ENCODE measurements at regions not wholly inside any gene's neighbourhood (a gene's known extent, or its start where the extent isn't known, plus 50 kb on each side); places are given as distances from the start of the nearest gene placed in this dataset.

- Histone ChIP-seq H3K4me3 (ENCODE audit: low read length in 2 of 2) (no peak overlapping the region), H2AFZ (ENCODE audit: low read length) (no peak overlapping the region), H3K9me3 (replicated peaks in 1 of 2; ENCODE audit: control insufficient read depth in 2 of 2, insufficient read depth in 1 of 2, low read depth in 1 of 2, low read length in 2 of 2) (peaks cover 0 to 49% of the 10 kb centered on the region in 2 donors), H4K8ac (ENCODE audit: low read depth, low read length) (no peak overlapping the region), H3K14ac (ENCODE audit: low read length) (no peak overlapping the region), H3K27ac (replicated peaks; ENCODE audit: low read length) (no peak overlapping the region), H3K79me1 (ENCODE audit: low read depth, low read length) (peaks cover 3% of the 10 kb centered on the region), H2BK120ac (ENCODE audit: low read depth, low read length) (no peak overlapping the region), H2AK5ac (ENCODE audit: low read depth, low read length) (no peak overlapping the region), H3K9ac (ENCODE audit: low read depth, low read length, poor library complexity) (no peak overlapping the region), H3K36me3 (replicated peaks in 1 of 2; ENCODE audit: control insufficient read depth in 2 of 2, insufficient read depth in 2 of 2, low read length in 2 of 2) (no peaks in the 10 kb centered on the region), H3K23ac (ENCODE audit: low read depth, low read length, poor library complexity) (no peak overlapping the region), H3K27me3 (ENCODE audit: control insufficient read depth in 3 of 3, insufficient read depth in 3 of 3, low read depth in 1 of 3, low read length in 3 of 3) (peaks cover 0 to 1% (median 0%) of the 10 kb centered on the region in 3 experiments), H2BK15ac (ENCODE audit: low read length) (no peak overlapping the region), H4K91ac (ENCODE audit: low read depth, low read length, poor library complexity) (no peak overlapping the region), H3K4ac (ENCODE audit: low read length) (no peak overlapping the region), H3K18ac (ENCODE audit: low read length) (no peak overlapping the region), H2BK5ac (ENCODE audit: low read length) (no peak overlapping the region), H2BK12ac (ENCODE audit: low read length) (no peak overlapping the region), H3K4me2 (ENCODE audit: insufficient read depth, low read length, poor library complexity, severe bottlenecking) (no peak overlapping the region), H3K4me1 (ENCODE audit: control insufficient read depth in 2 of 2, insufficient read depth in 1 of 2, low read depth in 1 of 2, low read length in 2 of 2) (no peaks in the 10 kb centered on the region)
- no peak for DNase-seq (ENCODE audit: low spot score)
- no CpG with 5 or more reads among the region's 17 CpGs for WGBS, 2 donors (ENCODE audit: extremely low coverage in 2 of 2, insufficient read length in 2 of 2, insufficient replicate concordance in 1 of 2)
Observed at GRCh38 chr22:47569389-47570299, 807.2 kb downstream of the TBC1D22A start.

GRCh38 chr22:47568700-47569099, 806.2 kb downstream of the TBC1D22A start:
- H3K27me3 ChIP-seq (ENCODE audit: control insufficient read depth in 3 of 3, insufficient read depth in 3 of 3, low read depth in 1 of 3, low read length in 3 of 3): peaks cover 0 to 1% (median 0%) of the 10 kb centered on the region in 3 experiments
- no peak overlapping the region for H2BK12ac ChIP-seq (ENCODE audit: low read length)
- H2AK5ac ChIP-seq (ENCODE audit: low read depth, low read length): no peak overlapping the region
- H3K4me2 ChIP-seq (ENCODE audit: insufficient read depth, low read length, poor library complexity, severe bottlenecking): no peak overlapping the region
- no peak for DNase-seq (ENCODE audit: low spot score)
- peaks cover 3% of the 10 kb centered on the region for H3K79me1 ChIP-seq (ENCODE audit: low read depth, low read length)
- no peak overlapping the region for H3K23ac ChIP-seq (ENCODE audit: low read depth, low read length, poor library complexity)
- no peak overlapping the region for H3K9ac ChIP-seq (ENCODE audit: low read depth, low read length, poor library complexity)
- H2BK15ac ChIP-seq (ENCODE audit: low read length): no peak overlapping the region
- no peak overlapping the region for H3K18ac ChIP-seq (ENCODE audit: low read length)
- H3K36me3 ChIP-seq (replicated peaks in 1 of 2; ENCODE audit: control insufficient read depth in 2 of 2, insufficient read depth in 2 of 2, low read length in 2 of 2): no peaks in the 10 kb centered on the region
- H3K4ac ChIP-seq (ENCODE audit: low read length): no peak overlapping the region
- no CpG with 5 or more reads among the region's 8 CpGs for WGBS, 2 donors (ENCODE audit: extremely low coverage in 2 of 2, insufficient read length in 2 of 2, insufficient replicate concordance in 1 of 2)
- H2BK5ac ChIP-seq (ENCODE audit: low read length): no peak overlapping the region
- no peak overlapping the region for H2AFZ ChIP-seq (ENCODE audit: low read length)
- H3K9me3 ChIP-seq (replicated peaks in 1 of 2; ENCODE audit: control insufficient read depth in 2 of 2, insufficient read depth in 1 of 2, low read depth in 1 of 2, low read length in 2 of 2): peaks cover 0 to 49% of the 10 kb centered on the region in 2 donors
- no peak overlapping the region for H3K4me3 ChIP-seq (ENCODE audit: low read length in 2 of 2)
- no peaks in the 10 kb centered on the region for H3K4me1 ChIP-seq (ENCODE audit: control insufficient read depth in 2 of 2, insufficient read depth in 1 of 2, low read depth in 1 of 2, low read length in 2 of 2)
- no peak overlapping the region for H4K91ac ChIP-seq (ENCODE audit: low read depth, low read length, poor library complexity)
- no peak overlapping the region for H3K14ac ChIP-seq (ENCODE audit: low read length)
- no peak overlapping the region for H2BK120ac ChIP-seq (ENCODE audit: low read depth, low read length)
- H4K8ac ChIP-seq (ENCODE audit: low read depth, low read length): no peak overlapping the region
- no peak overlapping the region for H3K27ac ChIP-seq (replicated peaks; ENCODE audit: low read length)

GRCh38 chr22:47567126-47568090, 805.0 kb downstream of the TBC1D22A start:
- Histone ChIP-seq H3K4ac (ENCODE audit: low read length) (no peak overlapping the region), H3K36me3 (replicated peaks in 1 of 2; ENCODE audit: control insufficient read depth in 2 of 2, insufficient read depth in 2 of 2, low read length in 2 of 2) (no peaks in the 10 kb centered on the region), H3K9ac (ENCODE audit: low read depth, low read length, poor library complexity) (no peak overlapping the region), H3K9me3 (replicated peaks in 1 of 2; ENCODE audit: control insufficient read depth in 2 of 2, insufficient read depth in 1 of 2, low read depth in 1 of 2, low read length in 2 of 2) (peaks cover 0 to 55% of the 10 kb centered on the region in 2 donors), H2AK5ac (ENCODE audit: low read depth, low read length) (no peak overlapping the region), H3K79me1 (ENCODE audit: low read depth, low read length) (no peaks in the 10 kb centered on the region), H4K91ac (ENCODE audit: low read depth, low read length, poor library complexity) (no peak overlapping the region), H3K27me3 (ENCODE audit: control insufficient read depth in 3 of 3, insufficient read depth in 3 of 3, low read depth in 1 of 3, low read length in 3 of 3) (no peaks in the 10 kb centered on the region), H2BK120ac (ENCODE audit: low read depth, low read length) (no peak overlapping the region), H4K8ac (ENCODE audit: low read depth, low read length) (no peak overlapping the region), H3K4me2 (ENCODE audit: insufficient read depth, low read length, poor library complexity, severe bottlenecking) (no peak overlapping the region), H2BK5ac (ENCODE audit: low read length) (no peak overlapping the region), H3K4me1 (ENCODE audit: control insufficient read depth in 2 of 2, insufficient read depth in 1 of 2, low read depth in 1 of 2, low read length in 2 of 2) (no peaks in the 10 kb centered on the region), H3K4me3 (ENCODE audit: low read length in 2 of 2) (no peak overlapping the region), H2BK15ac (ENCODE audit: low read length) (no peak overlapping the region), H3K27ac (replicated peaks; ENCODE audit: low read length) (no peak overlapping the region), H3K14ac (ENCODE audit: low read length) (no peak overlapping the region), H3K18ac (ENCODE audit: low read length) (no peak overlapping the region), H2AFZ (ENCODE audit: low read length) (no peak overlapping the region), H3K23ac (ENCODE audit: low read depth, low read length, poor library complexity) (no peak overlapping the region), H2BK12ac (ENCODE audit: low read length) (no peak overlapping the region)
- DNase-seq (ENCODE audit: low spot score): no peak
- WGBS, 2 donors (ENCODE audit: extremely low coverage in 2 of 2, insufficient read length in 2 of 2, insufficient replicate concordance in 1 of 2): no CpG with 5 or more reads among the region's 25 CpGs

- no peak overlapping the region for H2AK5ac ChIP-seq (ENCODE audit: low read depth, low read length)
- WGBS, 2 donors (ENCODE audit: extremely low coverage in 2 of 2, insufficient read length in 2 of 2, insufficient replicate concordance in 1 of 2): no CpG with 5 or more reads among the region's 12 CpGs
Observed at GRCh38 chr22:47566491-47566890, 804.0 kb downstream of the TBC1D22A start.

More at GRCh38 chr22:47566491-47566890, 804.0 kb downstream of the TBC1D22A start:
- Histone ChIP-seq H3K79me1 (ENCODE audit: low read depth, low read length) (peaks cover 2% of the 10 kb centered on the region), H3K4me3 (ENCODE audit: low read length in 2 of 2) (peak overlapping the region in 1 of 2 donors; percentile 10), H3K23ac (ENCODE audit: low read depth, low read length, poor library complexity) (no peak overlapping the region), H4K91ac (ENCODE audit: low read depth, low read length, poor library complexity) (no peak overlapping the region), H2BK120ac (ENCODE audit: low read depth, low read length) (no peak overlapping the region), H2BK12ac (ENCODE audit: low read length) (no peak overlapping the region), H3K36me3 (replicated peaks in 1 of 2; ENCODE audit: control insufficient read depth in 2 of 2, insufficient read depth in 2 of 2, low read length in 2 of 2) (no peaks in the 10 kb centered on the region), H2AFZ (ENCODE audit: low read length) (no peak overlapping the region), H3K4me1 (ENCODE audit: control insufficient read depth in 2 of 2, insufficient read depth in 1 of 2, low read depth in 1 of 2, low read length in 2 of 2) (no peaks in the 10 kb centered on the region), H4K8ac (ENCODE audit: low read depth, low read length) (no peak overlapping the region), H3K9me3 (replicated peaks in 1 of 2; ENCODE audit: control insufficient read depth in 2 of 2, insufficient read depth in 1 of 2, low read depth in 1 of 2, low read length in 2 of 2) (peaks cover 0 to 55% of the 10 kb centered on the region in 2 donors), H3K18ac (ENCODE audit: low read length) (no peak overlapping the region), H3K9ac (ENCODE audit: low read depth, low read length, poor library complexity) (no peak overlapping the region), H3K14ac (ENCODE audit: low read length) (no peak overlapping the region), H2BK15ac (ENCODE audit: low read length) (no peak overlapping the region), H2BK5ac (ENCODE audit: low read length) (no peak overlapping the region), H3K4ac (ENCODE audit: low read length) (no peak overlapping the region), H3K27ac (replicated peaks; ENCODE audit: low read length) (no peak overlapping the region), H3K4me2 (ENCODE audit: insufficient read depth, low read length, poor library complexity, severe bottlenecking) (no peak overlapping the region), H3K27me3 (ENCODE audit: control insufficient read depth in 3 of 3, insufficient read depth in 3 of 3, low read depth in 1 of 3, low read length in 3 of 3) (no peaks in the 10 kb centered on the region)
- DNase-seq (ENCODE audit: low spot score): no peak
